Tongue (tissue), 1 donor: ENCODE measurements at regions not wholly inside any gene's neighbourhood (a gene's known extent, or its start where the extent isn't known, plus 50 kb on each side); places are given as distances from the start of the nearest gene placed in this dataset.
"Not testable (repeated sequence)": the region's sequence is repeated elsewhere in the genome, so short reads cannot be mapped to it uniquely, and the experiment has no call there.

Source experiments
- DNase-seq: peaks from one replicate; pipeline ENCODE4 v3.0.0-alpha.2; 2015

DNA sequence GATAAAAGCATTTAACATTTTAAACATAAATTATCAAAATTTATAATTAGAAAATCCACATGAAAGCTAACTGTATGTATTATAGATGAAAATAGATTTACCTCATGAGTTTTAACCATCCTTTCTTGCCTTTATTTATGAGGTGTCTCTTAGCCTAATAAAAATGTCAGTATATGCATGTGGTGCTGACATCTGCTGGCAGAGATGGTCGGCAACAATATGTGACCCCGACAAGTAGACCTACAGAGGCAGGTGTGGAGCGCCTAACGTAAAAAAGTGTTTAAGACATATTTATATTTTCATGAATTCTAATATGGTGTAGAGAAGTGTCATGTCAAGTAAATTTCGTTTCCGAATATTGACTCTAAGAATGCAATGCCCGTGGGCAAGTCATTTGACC, 149.0 kb upstream of the FUT9 start:
- DNase-seq = peak; percentile 9

- no peak for DNase-seq
Measured at GRCh38 chr6:95867205-95867604, 148.6 kb upstream of the FUT9 start.

GRCh38 chr6:95877480-95877879, 138.3 kb upstream of the FUT9 start:
- no peak for DNase-seq

GRCh38 chr6:95879856-95880255, 135.9 kb upstream of the FUT9 start:
- no peak for DNase-seq

- DNase-seq = peak; percentile 52
Measured at GRCh38 chr6:95882371-95882770, 133.4 kb upstream of the FUT9 start.

- not testable (repeated sequence) for DNase-seq
Measured at GRCh38 chr6:95888711-95889110, 127.1 kb upstream of the FUT9 start.

DNA sequence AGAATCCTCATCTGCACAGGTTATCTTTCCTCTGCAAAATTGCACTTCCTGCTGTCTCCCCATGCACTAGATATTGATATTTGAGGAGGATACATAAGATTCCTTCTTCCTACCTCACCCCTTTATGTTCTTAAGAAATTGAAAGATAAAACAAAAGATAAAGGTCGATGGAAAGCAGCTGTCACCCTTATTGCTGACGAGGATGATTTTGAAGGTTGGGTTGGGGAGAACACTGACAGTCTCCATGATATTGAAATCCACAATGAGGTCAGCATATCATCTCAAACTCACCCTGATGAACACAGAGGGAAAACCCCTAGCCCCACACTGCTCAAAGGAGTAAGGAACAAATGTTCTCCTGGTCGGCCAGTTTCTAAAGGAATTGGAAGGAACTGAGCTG, 110.6 kb upstream of the FUT9 start:
- no peak for DNase-seq

DNA sequence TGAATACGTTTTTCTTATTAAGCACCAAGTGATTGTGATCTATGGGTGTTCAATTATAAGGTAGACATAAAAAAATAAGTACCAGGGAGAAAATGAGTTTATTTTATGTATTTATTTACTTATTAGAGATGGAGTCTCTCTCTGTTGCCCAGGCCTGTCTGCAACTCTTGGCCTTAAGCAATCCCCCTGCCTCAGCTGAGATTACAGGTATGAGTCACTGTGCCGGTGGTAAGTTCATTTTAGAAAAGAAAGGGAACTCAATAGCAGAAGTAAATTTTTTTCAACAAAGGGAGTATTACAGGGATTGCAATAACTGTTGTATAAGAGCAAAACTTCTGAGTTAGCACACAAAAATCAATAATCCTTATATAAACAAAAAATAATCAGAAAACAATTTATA, 98.7 kb upstream of the FUT9 start:
- no peak for DNase-seq

GRCh38 chr6:95923518-95923917, 92.3 kb upstream of the FUT9 start:
- peak; percentile 3 for DNase-seq

GRCh38 chr6:95935736-95936135, 80.0 kb upstream of the FUT9 start:
- no peak for DNase-seq

- DNase-seq = no peak
Measured at GRCh38 chr6:95946906-95947305, 68.9 kb upstream of the FUT9 start.

DNA sequence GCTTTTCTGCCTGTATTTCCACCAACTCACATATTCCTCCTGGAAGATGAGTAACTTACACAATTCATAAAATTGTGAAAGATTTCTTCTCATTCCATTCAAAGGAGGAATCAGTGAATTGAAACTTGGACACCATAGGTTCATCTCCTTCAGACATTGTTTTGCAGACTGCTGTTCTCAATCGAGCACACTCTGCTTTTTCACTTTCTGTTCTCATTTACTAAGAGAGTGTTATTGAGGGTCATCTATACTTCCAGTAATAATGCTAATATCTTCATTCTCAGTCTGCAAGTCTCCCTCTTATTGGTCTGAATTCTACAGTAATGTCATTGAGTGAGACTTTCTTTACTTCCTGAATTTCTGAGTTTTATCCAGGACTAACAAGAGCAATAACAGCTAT, 67.5 kb upstream of the FUT9 start:
- no peak for DNase-seq

DNA sequence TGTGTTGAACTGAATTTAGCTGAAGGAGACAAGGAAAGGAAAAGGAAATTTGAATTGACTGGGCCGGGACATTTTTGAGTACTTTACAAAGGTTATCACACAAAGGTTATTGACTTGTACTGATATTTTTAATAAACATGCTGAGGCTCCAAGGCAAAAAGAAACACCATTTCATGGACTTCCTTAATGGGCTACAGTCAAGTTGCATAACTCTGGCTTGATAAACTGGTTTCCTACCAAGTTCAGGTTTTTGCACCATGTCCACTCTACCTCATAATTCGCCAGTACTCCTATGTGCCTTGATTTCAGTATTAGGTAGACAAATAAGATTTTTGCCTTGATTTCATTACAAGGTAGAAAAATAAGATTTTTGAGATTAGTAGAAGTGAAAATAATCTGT, 65.8 kb upstream of the FUT9 start:
- no peak for DNase-seq

DNA sequence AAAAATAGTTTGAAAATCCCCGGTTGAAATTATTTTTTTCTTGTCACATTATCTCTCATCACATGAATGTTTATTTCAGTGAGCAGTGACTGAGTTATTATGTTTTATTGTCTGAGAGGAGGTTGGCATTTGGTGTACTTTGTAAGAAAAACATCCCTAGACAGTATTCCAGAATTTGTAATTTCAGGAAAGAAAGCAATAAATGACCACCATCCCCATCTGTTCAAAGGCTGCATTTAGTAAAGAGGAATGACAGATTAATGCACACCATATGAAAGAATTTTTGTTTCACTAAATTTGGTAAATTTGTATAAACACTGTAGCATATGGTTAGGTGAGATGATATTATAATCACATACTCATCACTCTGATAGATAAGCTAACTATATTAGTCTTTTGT, 57.1 kb upstream of the FUT9 start:
- DNase-seq = no peak

DNA sequence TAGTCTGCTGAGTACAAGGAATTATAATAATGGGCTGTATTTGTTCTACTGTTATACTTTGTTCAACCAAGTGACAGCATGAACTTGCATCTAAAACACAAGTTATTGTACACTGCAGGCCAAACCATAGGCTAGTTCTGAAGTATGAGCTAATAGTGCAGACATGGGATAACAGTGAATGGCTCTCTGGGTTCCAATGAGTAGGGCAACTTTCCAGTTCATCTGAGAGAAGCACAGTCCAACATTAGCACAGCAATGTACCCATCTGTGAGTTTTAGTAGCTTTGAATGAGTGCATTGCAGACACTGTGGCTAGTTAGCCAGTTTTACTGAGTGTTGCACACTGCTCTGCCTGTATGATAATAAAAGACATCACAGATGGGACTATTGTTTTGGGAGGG, 56.5 kb upstream of the FUT9 start:
- DNase-seq = no peak
